MG63 (cell line): ENCODE measurements at regions not wholly inside any gene's neighbourhood (a gene's known extent, or its start where the extent isn't known, plus 50 kb on each side); places are given as distances from the start of the nearest gene placed in this dataset.

Experiments used
- DNase-seq: peaks from one replicate; pipeline ENCODE4 v3.0.0-alpha.2; 2020
- H3K27me3 ChIP-seq: fragments of 250-450 bp; sonication (Bioruptor Pico); 2 replicates; pipeline ENCODE4 v1.5.1; 2020; ENCODE audit warnings: mild to moderate bottlenecking, moderate library complexity
- H3K36me3 ChIP-seq: fragments of 250-450 bp; sonication (Bioruptor Pico); 2 replicates; pipeline ENCODE4 v1.5.1; 2020; ENCODE audit warnings: mild to moderate bottlenecking, moderate library complexity
- H3K4me3 ChIP-seq: fragments of 250-450 bp; sonication (Bioruptor Pico); 2 replicates; pipeline ENCODE4 v1.5.1; 2020; ENCODE audit warnings: mild to moderate bottlenecking, moderate library complexity
- H3K9me3 ChIP-seq: fragments of 250-450 bp; sonication (Bioruptor Pico); 2 replicates; pipeline ENCODE4 v1.5.1; 2020; ENCODE audit warnings: mild to moderate bottlenecking, moderate library complexity

GRCh38 chr12:77734214-77734883, 96.3 kb upstream of the NAV3 start:
- Histone ChIP-seq H3K36me3 (no peaks in the 10 kb centered on the region), H3K27me3 (no peaks in the 10 kb centered on the region), H3K4me3 (no peak overlapping the region), H3K9me3 (no peaks in the 10 kb centered on the region)
- no peak for DNase-seq

- no peak overlapping the region for H3K4me3 ChIP-seq
- no peaks in the 10 kb centered on the region for H3K9me3 ChIP-seq
- DNase-seq, result no peak
- no peaks in the 10 kb centered on the region for H3K36me3 ChIP-seq
- H3K27me3 ChIP-seq, result no peaks in the 10 kb centered on the region
Observed at GRCh38 chr12:77728018-77728417, 102.7 kb upstream of the NAV3 start.

GRCh38 chr12:77727442-77728001, 103.2 kb upstream of the NAV3 start:
- no peaks in the 10 kb centered on the region for H3K27me3 ChIP-seq
- DNase-seq, result no peak
- H3K4me3 ChIP-seq, result no peak overlapping the region
- H3K9me3 ChIP-seq, result no peaks in the 10 kb centered on the region
- no peaks in the 10 kb centered on the region for H3K36me3 ChIP-seq

GRCh38 chr12:77725611-77726010, 105.1 kb upstream of the NAV3 start:
- Histone ChIP-seq H3K9me3 (no peaks in the 10 kb centered on the region), H3K36me3 (no peaks in the 10 kb centered on the region), H3K4me3 (no peak overlapping the region), H3K27me3 (no peaks in the 10 kb centered on the region)
- DNase-seq, result no peak

- H3K4me3 ChIP-seq, result no peak overlapping the region
- H3K36me3 ChIP-seq, result no peaks in the 10 kb centered on the region
- no peaks in the 10 kb centered on the region for H3K9me3 ChIP-seq
- no peak for DNase-seq
- no peaks in the 10 kb centered on the region for H3K27me3 ChIP-seq
Observed at GRCh38 chr12:77724367-77724957, 106.2 kb upstream of the NAV3 start.

- Histone ChIP-seq H3K4me3 (no peak overlapping the region), H3K36me3 (no peaks in the 10 kb centered on the region), H3K9me3 (no peaks in the 10 kb centered on the region), H3K27me3 (no peaks in the 10 kb centered on the region)
- DNase-seq, result peak; percentile 15
Observed at GRCh38 chr12:77723308-77723707, 107.4 kb upstream of the NAV3 start.

GRCh38 chr12:77722536-77722935, 108.2 kb upstream of the NAV3 start:
- H3K9me3 ChIP-seq, result no peaks in the 10 kb centered on the region

GRCh38 chr12:77720258-77720657, 110.4 kb upstream of the NAV3 start:
- DNase-seq, result no peak

More at GRCh38 chr12:77722536-77722935, 108.2 kb upstream of the NAV3 start:
- no peak overlapping the region for H3K4me3 ChIP-seq
- DNase-seq, result no peak
- no peaks in the 10 kb centered on the region for H3K36me3 ChIP-seq
- H3K27me3 ChIP-seq, result no peaks in the 10 kb centered on the region

GRCh38 chr12:77710209-77710608, 120.5 kb upstream of the NAV3 start:
- no peak for DNase-seq

More at GRCh38 chr12:77720258-77720657, 110.4 kb upstream of the NAV3 start:
- Histone ChIP-seq H3K4me3 (no peak overlapping the region), H3K27me3 (no peaks in the 10 kb centered on the region), H3K36me3 (no peaks in the 10 kb centered on the region), H3K9me3 (no peaks in the 10 kb centered on the region)

GRCh38 chr12:77697126-77697525, 133.6 kb upstream of the NAV3 start:
- Histone ChIP-seq H3K36me3 (no peaks in the 10 kb centered on the region), H3K4me3 (no peak overlapping the region), H3K9me3 (no peaks in the 10 kb centered on the region), H3K27me3 (no peaks in the 10 kb centered on the region)
- no peak for DNase-seq

More at GRCh38 chr12:77710209-77710608, 120.5 kb upstream of the NAV3 start:
- Histone ChIP-seq H3K36me3 (no peaks in the 10 kb centered on the region), H3K9me3 (no peaks in the 10 kb centered on the region), H3K4me3 (no peak overlapping the region), H3K27me3 (no peaks in the 10 kb centered on the region; the same call in 1 of the 2 replicates)

GRCh38 chr12:77696183-77696582, 134.5 kb upstream of the NAV3 start:
- DNase-seq, result no peak
- Histone ChIP-seq H3K9me3 (no peaks in the 10 kb centered on the region), H3K36me3 (no peaks in the 10 kb centered on the region), H3K4me3 (no peak overlapping the region), H3K27me3 (no peaks in the 10 kb centered on the region)

GRCh38 chr12:77689510-77690086, 141.1 kb upstream of the NAV3 start:
- no peak for DNase-seq
- Histone ChIP-seq H3K36me3 (no peaks in the 10 kb centered on the region), H3K9me3 (no peaks in the 10 kb centered on the region), H3K27me3 (peaks cover 2% of the 10 kb centered on the region; the same call in 1 of the 2 replicates), H3K4me3 (no peak overlapping the region)

- H3K27me3 ChIP-seq, result peaks cover 5% of the 10 kb centered on the region; the same call in 1 of the 2 replicates
- H3K4me3 ChIP-seq, result no peak overlapping the region
- no peaks in the 10 kb centered on the region for H3K9me3 ChIP-seq
- DNase-seq, result no peak
- H3K36me3 ChIP-seq, result no peaks in the 10 kb centered on the region
Observed at GRCh38 chr12:77687321-77687720, 143.4 kb upstream of the NAV3 start.

- DNase-seq, result no peak
- H3K27me3 ChIP-seq, result peaks cover 5% of the 10 kb centered on the region; the same call in 1 of the 2 replicates
- H3K36me3 ChIP-seq, result no peaks in the 10 kb centered on the region
- no peaks in the 10 kb centered on the region for H3K9me3 ChIP-seq
- H3K4me3 ChIP-seq, result no peak overlapping the region
Observed at GRCh38 chr12:77686760-77687159, 143.9 kb upstream of the NAV3 start.

GRCh38 chr12:77685901-77686300, 144.8 kb upstream of the NAV3 start:
- H3K9me3 ChIP-seq, result no peaks in the 10 kb centered on the region
- DNase-seq, result no peak
- no peaks in the 10 kb centered on the region for H3K36me3 ChIP-seq
- no peak overlapping the region for H3K4me3 ChIP-seq
- peaks cover 5% of the 10 kb centered on the region; the same call in 1 of the 2 replicates for H3K27me3 ChIP-seq

GRCh38 chr12:77685112-77685511, 145.6 kb upstream of the NAV3 start:
- no peaks in the 10 kb centered on the region for H3K36me3 ChIP-seq
- no peak overlapping the region for H3K4me3 ChIP-seq
- peak; percentile 38 for DNase-seq

GRCh38 chr12:77682488-77682887, 148.2 kb upstream of the NAV3 start:
- H3K9me3 ChIP-seq, result no peaks in the 10 kb centered on the region
- no peak overlapping the region for H3K4me3 ChIP-seq
- peaks cover 5% of the 10 kb centered on the region; the same call in 1 of the 2 replicates for H3K27me3 ChIP-seq
- no peak for DNase-seq
- no peaks in the 10 kb centered on the region for H3K36me3 ChIP-seq

More at GRCh38 chr12:77685112-77685511, 145.6 kb upstream of the NAV3 start:
- Histone ChIP-seq H3K27me3 (peaks cover 5% of the 10 kb centered on the region; the same call in 1 of the 2 replicates), H3K9me3 (no peaks in the 10 kb centered on the region)
